ENCODE measurements at regions not wholly inside any gene's neighbourhood (a gene's known extent, or its start where the extent isn't known, plus 50 kb on each side); places are given as distances from the start of the nearest gene placed in this dataset.

DNA sequence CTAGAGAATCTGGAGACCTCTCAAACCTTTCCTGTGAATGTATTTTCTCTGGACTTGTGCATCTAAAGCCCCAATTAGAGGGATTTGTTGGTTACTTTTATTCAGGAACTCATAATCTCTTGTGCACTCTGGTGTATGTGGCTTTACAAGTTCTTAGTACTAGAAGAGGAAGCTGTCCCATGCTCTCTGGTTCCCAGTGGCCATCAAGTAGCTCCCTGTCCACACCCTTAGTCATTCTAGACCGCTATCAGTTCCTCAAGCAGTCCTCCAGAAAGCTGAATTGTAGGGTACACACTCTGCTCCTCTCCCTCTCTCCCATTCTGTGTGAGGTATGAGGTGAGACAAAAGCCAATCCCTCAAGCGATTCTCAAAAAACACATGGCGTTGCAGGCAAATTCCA, 470.3 kb downstream of the PTPRC start:
- no peak for DNase-seq (ENCODE audit: low spot score)

GRCh38 chr1:199112365-199112764, 473.5 kb downstream of the PTPRC start:
- DNase-seq (ENCODE audit: low spot score), result no peak

GRCh38 chr1:199113265-199113869, 474.5 kb downstream of the PTPRC start:
- DNase-seq (ENCODE audit: low spot score), result no peak

DNA sequence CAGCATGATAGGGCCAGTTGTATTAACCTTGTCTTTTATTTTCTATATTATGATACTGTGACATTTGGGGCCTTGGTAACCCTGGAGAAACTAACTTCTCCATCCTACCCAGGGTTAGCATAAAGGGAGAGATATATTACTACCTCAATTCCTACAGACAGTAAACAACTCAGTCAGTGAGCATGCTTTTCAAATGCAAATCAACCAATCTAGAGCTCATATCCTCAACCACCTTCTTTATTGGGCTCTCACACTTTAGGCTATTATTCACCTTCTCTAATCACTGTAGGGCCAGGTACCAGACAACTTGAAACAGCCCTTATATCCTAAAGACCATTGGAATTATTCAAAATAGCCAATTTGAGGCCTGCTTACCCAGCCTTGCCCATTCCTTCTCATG, 477.6 kb downstream of the PTPRC start:
- DNase-seq (ENCODE audit: low spot score), result no peak

DNA sequence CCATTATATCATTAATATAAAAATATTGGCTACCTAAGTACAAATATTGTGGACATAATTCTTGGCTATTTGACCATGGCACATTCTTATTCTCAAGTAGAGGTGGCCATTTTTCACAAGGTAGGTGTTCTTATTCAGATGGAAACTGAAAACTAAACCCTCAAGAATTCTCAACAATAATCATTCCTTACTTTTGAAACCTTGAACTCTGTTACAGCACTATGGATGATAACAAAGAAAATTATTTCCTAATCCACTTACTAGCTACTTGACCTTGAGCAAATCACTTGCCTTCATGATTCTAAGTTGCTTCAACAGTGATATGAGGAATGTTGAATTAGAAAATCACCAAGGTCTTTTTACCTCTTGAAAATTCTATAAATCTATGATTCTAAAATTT, 482.2 kb downstream of the PTPRC start:
- DNase-seq (ENCODE audit: low spot score), result no peak

GRCh38 chr1:199122085-199122484, 483.2 kb downstream of the PTPRC start:
- DNase-seq (ENCODE audit: low spot score), result no peak

- no peak for DNase-seq (ENCODE audit: low spot score)
These were observed 483.9 kb downstream of the PTPRC start for GRCh38 chr1:199122532-199123311.

GRCh38 chr1:199123615-199124014, 484.8 kb downstream of the PTPRC start:
- no peak for DNase-seq (ENCODE audit: low spot score)

DNA sequence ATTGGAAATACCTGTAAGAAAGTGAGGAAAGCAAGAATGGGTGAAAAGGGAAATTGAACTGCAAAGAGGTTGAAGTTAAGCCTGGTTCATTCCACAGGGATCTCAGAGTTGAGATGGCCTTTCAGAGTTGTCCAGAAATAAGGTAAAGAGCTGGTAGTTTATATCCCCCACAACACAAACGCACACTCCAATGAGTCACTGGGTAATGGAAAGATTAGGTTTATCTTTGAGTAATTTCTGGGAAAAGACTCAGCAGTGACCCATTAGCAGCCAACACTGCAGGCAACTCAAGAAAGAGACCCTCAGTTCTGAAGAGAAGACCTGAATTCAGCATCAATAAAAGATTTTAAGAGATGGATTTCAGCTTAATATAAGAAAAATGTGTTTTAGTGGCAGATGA, 485.5 kb downstream of the PTPRC start:
- no peak for DNase-seq (ENCODE audit: low spot score)

DNA sequence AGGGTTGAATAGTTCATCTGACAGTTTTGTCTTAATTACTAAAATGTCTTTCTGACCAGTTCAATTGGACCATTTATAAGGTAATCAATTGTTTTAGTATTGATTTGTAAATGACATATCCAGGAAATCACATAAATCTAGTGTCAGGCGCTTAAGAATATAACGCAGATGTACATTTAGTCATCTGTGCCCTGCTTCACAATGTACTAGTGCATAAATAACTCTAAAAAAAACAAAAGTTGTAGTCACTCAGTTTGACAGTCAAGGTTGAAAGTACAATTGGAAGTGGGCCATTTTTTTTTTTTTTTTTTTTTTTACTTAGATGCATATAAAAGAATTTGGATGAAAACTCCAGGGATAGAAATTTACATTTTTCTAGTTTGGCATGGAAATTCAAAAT, 490.4 kb downstream of the PTPRC start:
- DNase-seq (ENCODE audit: low spot score), result no peak

GRCh38 chr1:199132006-199132405, 493.2 kb downstream of the PTPRC start:
- DNase-seq (ENCODE audit: low spot score), result no peak

DNA sequence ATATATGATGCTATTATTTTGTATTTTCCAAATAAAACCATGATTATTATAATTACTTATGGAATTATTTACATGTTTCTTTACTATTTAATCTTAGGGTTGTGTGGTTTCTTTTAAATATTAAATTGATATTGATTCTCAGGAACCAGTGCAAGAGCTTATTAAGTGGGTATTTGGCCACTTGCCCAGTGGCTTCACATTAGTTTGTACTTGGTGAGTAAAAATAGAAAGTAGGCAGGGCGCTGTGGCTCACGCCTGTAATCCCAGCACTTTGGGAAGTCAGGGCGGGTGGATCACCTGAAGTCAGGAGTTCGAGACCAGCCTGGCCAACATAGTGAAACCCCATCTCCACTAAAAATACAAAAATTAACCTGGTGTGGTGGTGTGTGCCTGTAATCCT, 497.1 kb downstream of the PTPRC start:
- no peak for DNase-seq (ENCODE audit: low spot score)

GRCh38 chr1:199138061-199138460, 499.2 kb downstream of the PTPRC start:
- no peak for DNase-seq (ENCODE audit: low spot score)

- DNase-seq (ENCODE audit: low spot score), result no peak
These were observed 510.8 kb downstream of the PTPRC start for GRCh38 chr1:199149591-199149990.

DNA sequence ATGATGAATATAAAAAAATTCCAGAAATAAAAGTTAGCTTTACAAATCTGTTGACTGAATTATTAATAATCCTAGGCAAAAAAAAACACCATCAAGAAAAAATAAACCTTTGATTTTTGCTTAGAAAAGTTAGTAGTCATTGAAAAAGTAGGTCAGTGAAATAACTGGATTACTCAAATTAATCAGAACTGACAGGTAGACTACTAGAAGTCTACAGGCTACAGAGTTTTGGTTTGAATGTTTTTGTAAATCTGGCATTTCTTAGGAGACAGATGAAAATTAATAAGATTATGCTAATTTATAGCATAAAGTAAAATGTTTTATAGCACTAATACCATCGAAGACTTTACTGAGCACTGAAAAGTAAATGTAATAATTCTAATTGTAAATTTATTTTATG, 511.9 kb downstream of the PTPRC start:
- DNase-seq (ENCODE audit: low spot score), result no peak

DNA sequence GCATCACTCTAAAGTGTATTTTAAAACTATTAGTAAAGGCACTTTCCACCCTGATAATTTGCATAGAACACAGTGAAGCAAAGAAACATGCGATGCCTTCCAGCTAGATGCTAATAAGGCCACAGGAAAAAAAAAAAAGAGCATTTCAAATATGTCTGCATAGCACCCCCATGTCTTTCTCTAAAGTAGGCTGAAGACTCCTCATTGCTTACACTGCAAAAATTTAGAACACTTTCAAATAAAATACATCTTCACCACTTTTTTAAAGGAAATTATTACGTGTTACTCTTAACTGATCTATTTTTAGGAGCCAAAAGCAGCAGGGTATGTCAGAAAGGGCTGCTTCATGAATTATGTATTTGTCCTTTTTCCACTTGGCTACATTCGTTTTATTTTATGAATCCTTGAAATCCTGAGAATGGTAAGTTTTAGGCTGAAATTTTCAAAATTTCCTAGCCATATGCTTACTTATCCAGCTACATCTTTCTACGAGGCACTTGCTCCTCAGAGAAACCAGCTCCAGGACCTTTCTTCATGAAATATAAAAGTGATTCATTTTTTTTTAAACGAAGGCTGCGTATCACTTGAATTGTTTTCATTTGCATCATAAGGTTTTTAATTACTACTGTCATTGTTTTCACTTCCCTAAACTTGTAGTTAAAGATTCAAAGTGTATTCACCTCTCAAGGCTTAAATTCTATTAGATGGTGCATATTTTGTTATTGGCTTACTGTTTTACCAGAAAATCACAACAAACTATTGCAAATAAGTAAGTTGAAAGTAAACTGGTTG, 513.0 kb downstream of the PTPRC start:
- DNase-seq (ENCODE audit: low spot score), result no peak

GRCh38 chr1:199152676-199153075, 513.8 kb downstream of the PTPRC start:
- DNase-seq (ENCODE audit: low spot score), result no peak

DNA sequence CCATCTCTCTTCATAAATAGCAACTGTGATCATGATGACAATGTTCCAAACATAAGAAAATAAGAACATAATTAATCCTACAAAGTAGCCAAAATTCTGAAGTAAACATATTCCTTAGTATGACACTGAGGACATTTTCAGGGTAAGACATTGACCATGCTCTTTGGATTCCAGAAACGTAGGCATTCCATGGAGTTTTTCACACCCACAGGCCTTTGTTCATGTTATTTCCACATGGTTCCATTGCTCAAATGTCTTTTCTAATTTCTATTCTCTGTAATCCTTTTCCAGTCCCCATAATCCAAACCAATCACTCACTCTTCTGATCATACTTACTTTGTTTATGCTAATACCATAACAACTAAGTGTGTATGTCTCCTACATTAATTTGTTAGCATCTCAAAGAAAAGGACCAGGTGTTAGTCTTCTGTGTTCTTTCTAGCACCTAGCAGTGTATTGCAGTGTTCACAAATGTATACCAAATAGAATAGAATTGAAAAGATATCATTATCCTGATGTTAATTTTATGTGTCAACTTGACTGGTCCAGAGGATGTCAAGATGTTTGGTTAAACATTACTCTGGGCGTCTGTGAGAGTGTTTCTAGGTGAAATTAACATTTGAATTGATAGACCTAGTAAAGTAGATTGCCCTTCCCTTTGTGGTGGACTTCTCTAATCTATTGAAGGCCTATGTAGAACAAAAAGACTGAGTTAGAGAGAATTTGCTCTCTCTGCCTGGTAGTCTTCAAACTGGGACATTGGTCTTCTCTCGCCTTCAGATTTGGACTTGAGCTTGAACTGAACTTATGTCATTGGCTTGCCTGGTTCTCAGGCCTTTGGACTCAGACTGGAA, 516.6 kb downstream of the PTPRC start:
- DNase-seq (ENCODE audit: low spot score), result no peak

- DNase-seq (ENCODE audit: low spot score), result no peak
These were observed 518.7 kb downstream of the PTPRC start for GRCh38 chr1:199157494-199157893.

- DNase-seq (ENCODE audit: low spot score), result no peak
These were observed 521.9 kb downstream of the PTPRC start for GRCh38 chr1:199160521-199161318.

DNA sequence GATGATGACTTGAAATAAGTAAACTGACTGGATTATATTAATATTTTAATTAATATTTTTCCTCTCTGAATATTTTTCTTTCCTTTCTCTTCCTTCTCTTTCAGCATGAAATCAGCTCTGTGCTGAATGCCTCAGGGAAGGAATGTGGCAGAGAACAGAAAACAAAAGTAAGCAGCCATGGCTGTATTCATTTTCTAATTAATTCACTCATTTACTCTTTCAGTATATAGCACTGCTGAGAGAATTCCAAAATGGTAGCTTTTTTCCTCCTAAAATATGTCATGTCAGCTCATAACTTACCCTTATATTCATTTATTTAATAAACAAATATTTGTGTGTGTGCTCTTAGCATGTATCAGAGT, 522.5 kb downstream of the PTPRC start:
- no peak for DNase-seq (ENCODE audit: low spot score)
